OCI-LY1 (cell line): ENCODE measurements at regions not wholly inside any gene's neighbourhood (a gene's known extent, or its start where the extent isn't known, plus 50 kb on each side); places are given as distances from the start of the nearest gene placed in this dataset.

Source experiments
- CTCF ChIP-seq: fragments of 200-600 bp; sonication (generic), shearing (Covaris generic); IDR thresholded peaks from 2 replicates; pipeline ENCODE4 v1.5.1; 2017; ENCODE audit warnings: mild to moderate bottlenecking, antibody characterized with exemption, low read length, moderate library complexity, mixed read lengths
- EZH2 ChIP-seq: fragments of 200-600 bp; sonication (generic), shearing (Covaris generic); IDR thresholded peaks from 2 replicates; pipeline ENCODE4 v1.8.0; 2017; ENCODE audit warnings: borderline replicate concordance, mixed run types, mild to moderate bottlenecking, antibody characterized with exemption, low read length, moderate library complexity, mixed read lengths

- no peak for TF ChIP-seq CTCF
- TF ChIP-seq EZH2 = no peak
Observed at GRCh38 chr12:111168009-111168900, 200.6 kb downstream of the PHETA1 start.
